SK-N-MC (cell line): ENCODE measurements at regions not wholly inside any gene's neighbourhood (a gene's known extent, or its start where the extent isn't known, plus 50 kb on each side); places are given as distances from the start of the nearest gene placed in this dataset.

Source experiments
- EZH2 ChIP-seq: fragments of 200-600 bp; sonication (generic); IDR thresholded peaks from one replicate; pipeline ENCODE4 v1.6.1; 2017; ENCODE audit warnings: antibody characterized with exemption
- FOXP2 ChIP-seq: optimal IDR thresholded peaks from 2 replicates; pipeline ENCODE3; 2011; ENCODE audit warnings: mild to moderate bottlenecking, moderate library complexity; ENCODE audit not compliant: insufficient read depth; ENCODE audit errors: extremely low read length, control extremely low read depth
- POLR2AphosphoS5 ChIP-seq: IDR thresholded peaks from 2 replicates; pipeline ENCODE4 v1.6.1; 2012; ENCODE audit warnings: mild to moderate bottlenecking, low read depth, low read length, borderline replicate concordance

DNA sequence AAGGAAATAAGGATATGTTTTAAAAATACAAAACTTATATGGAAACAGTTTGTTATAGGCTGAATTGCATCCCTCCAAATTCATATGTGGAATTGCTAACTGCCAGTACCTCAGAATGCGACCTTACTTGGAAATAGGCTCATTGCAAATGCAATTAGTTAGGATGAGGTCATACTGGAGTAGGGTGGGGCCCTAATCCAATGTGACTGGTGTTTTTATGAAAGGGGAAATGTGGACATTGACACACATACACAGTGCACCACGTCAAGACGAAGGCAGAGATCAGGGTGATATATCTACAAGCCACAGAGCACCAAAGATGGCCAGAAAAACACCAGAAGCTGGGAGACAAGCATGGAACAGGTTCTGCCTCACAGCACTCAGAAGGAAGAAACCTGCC lies 494.2 kb downstream of the TSN start:
- TF ChIP-seq EZH2, result no peak
- no peak for TF ChIP-seq POLR2AphosphoS5
- TF ChIP-seq FOXP2, result no peak
